ENCODE measurements at regions not wholly inside any gene's neighbourhood (a gene's known extent, or its start where the extent isn't known, plus 50 kb on each side); places are given as distances from the start of the nearest gene placed in this dataset.

- no peaks in the 10 kb centered on the region for H3K9me3 ChIP-seq (ENCODE audit: low read length)
- peak overlapping the region; percentile 68 for H3K27ac ChIP-seq (ENCODE audit: low read depth, low read length)
- H3K4me1 ChIP-seq (ENCODE audit: insufficient read depth, low read length): no peaks in the 10 kb centered on the region
- H3K27me3 ChIP-seq (ENCODE audit: control insufficient read depth in 1 of 2, insufficient read depth in 2 of 2, low read length in 2 of 2): no peaks in the 10 kb centered on the region
- no peak overlapping the region for H3K9ac ChIP-seq (ENCODE audit: low read length)
- no peak overlapping the region for H3K4me3 ChIP-seq (ENCODE audit: low read depth in 1 of 2, low read length in 2 of 2)
- no peaks in the 10 kb centered on the region for H3K36me3 ChIP-seq (ENCODE audit: insufficient read depth, low read length)
Observed at GRCh38 chr5:89901983-89902382, 507.6 kb downstream of the CETN3 start.

DNA sequence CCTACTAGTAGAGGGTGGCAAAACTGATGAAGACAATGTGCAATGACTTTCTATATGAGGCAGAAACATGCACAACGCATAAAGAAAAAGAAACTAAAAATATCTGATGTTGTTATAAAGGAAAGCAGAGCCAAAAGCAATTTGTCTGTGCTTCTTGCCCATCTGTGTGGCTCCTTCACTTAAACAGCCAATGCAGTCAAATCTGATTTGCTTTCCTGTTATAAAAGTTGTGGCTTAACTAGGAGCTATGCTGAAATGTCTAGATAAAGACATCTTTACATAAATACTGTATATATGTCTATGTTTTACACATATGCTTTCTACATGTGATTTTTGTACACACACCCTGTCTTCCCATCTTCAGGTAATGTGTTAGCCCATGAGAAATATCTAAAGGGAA lies 508.2 kb downstream of the CETN3 start:
- H3K4me3 ChIP-seq (ENCODE audit: low read depth in 1 of 2, low read length in 2 of 2): no peak overlapping the region
- H3K36me3 ChIP-seq (ENCODE audit: insufficient read depth, low read length): no peaks in the 10 kb centered on the region
- no peaks in the 10 kb centered on the region for H3K27me3 ChIP-seq (ENCODE audit: control insufficient read depth in 1 of 2, insufficient read depth in 2 of 2, low read length in 2 of 2)
- no peak overlapping the region for H3K9ac ChIP-seq (ENCODE audit: low read length)
- H3K9me3 ChIP-seq (ENCODE audit: low read length): no peaks in the 10 kb centered on the region
- no peaks in the 10 kb centered on the region for H3K4me1 ChIP-seq (ENCODE audit: insufficient read depth, low read length)
- H3K27ac ChIP-seq (ENCODE audit: low read depth, low read length): peak overlapping the region; percentile 68

- no peaks in the 10 kb centered on the region for H3K36me3 ChIP-seq (ENCODE audit: insufficient read depth, low read length)
- H3K9ac ChIP-seq (ENCODE audit: low read length): no peak overlapping the region
- no peak overlapping the region for H3K4me3 ChIP-seq (ENCODE audit: low read depth in 1 of 2, low read length in 2 of 2)
- H3K27ac ChIP-seq (ENCODE audit: low read depth, low read length): no peak overlapping the region
- peaks cover 3% of the 10 kb centered on the region for H3K9me3 ChIP-seq (ENCODE audit: low read length)
- H3K27me3 ChIP-seq (ENCODE audit: control insufficient read depth in 1 of 2, insufficient read depth in 2 of 2, low read length in 2 of 2): no peaks in the 10 kb centered on the region
- no peaks in the 10 kb centered on the region for H3K4me1 ChIP-seq (ENCODE audit: insufficient read depth, low read length)
Observed at GRCh38 chr5:89900346-89900745, 509.2 kb downstream of the CETN3 start.

DNA sequence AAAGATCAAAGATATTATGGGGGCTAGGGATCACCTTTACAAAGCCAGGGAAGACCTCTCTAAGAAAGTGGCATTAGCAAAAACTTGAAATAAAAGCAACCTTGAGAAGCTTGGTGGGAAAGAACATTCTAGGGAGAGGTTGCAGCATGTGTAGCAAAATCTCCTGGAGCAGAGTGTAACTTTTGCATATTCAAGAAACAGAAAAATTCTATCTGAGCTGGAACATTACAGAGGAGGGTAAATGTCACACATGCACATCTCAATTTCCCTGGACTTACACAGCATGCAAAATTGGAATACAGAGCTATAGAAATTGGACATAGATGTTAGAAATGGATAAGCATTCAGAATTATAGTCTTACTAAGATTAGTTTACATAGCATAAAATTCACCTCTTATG lies 510.0 kb downstream of the CETN3 start:
- H3K27me3 ChIP-seq (ENCODE audit: control insufficient read depth in 1 of 2, insufficient read depth in 2 of 2, low read length in 2 of 2): no peaks in the 10 kb centered on the region
- no peak overlapping the region for H3K4me3 ChIP-seq (ENCODE audit: low read depth in 1 of 2, low read length in 2 of 2)
- H3K9me3 ChIP-seq (ENCODE audit: low read length): peaks cover 3% of the 10 kb centered on the region
- H3K4me1 ChIP-seq (ENCODE audit: insufficient read depth, low read length): no peaks in the 10 kb centered on the region
- no peak overlapping the region for H3K9ac ChIP-seq (ENCODE audit: low read length)
- H3K36me3 ChIP-seq (ENCODE audit: insufficient read depth, low read length): no peaks in the 10 kb centered on the region
- no peak overlapping the region for H3K27ac ChIP-seq (ENCODE audit: low read depth, low read length)

DNA sequence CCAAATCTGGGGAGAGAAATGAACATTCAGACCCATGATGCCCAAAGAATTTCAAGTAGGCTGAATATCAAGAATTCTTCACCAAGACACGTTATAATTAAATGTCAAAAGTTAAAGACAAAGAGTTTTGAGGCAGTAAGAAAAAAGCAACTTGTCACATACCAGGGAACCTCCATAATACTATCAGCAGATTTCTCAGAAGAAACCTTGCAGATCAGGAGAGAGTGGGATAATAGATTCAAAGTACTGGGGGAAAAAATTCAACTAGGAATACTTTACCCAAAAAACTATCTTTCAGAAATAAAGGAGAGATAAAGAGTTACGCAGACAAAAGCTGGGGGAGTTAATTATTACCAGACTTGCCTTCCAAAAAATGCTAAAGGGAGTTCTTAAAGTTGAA lies 516.0 kb downstream of the CETN3 start:
- no peaks in the 10 kb centered on the region for H3K36me3 ChIP-seq (ENCODE audit: insufficient read depth, low read length)
- no peak overlapping the region for H3K27ac ChIP-seq (ENCODE audit: low read depth, low read length)
- H3K27me3 ChIP-seq (ENCODE audit: control insufficient read depth in 1 of 2, insufficient read depth in 2 of 2, low read length in 2 of 2): no peaks in the 10 kb centered on the region
- H3K9ac ChIP-seq (ENCODE audit: low read length): no peak overlapping the region
- peaks cover 3% of the 10 kb centered on the region for H3K9me3 ChIP-seq (ENCODE audit: low read length)
- H3K4me3 ChIP-seq (ENCODE audit: low read depth in 1 of 2, low read length in 2 of 2): no peak overlapping the region
- H3K4me1 ChIP-seq (ENCODE audit: insufficient read depth, low read length): no peaks in the 10 kb centered on the region

GRCh38 chr5:89885670-89886069 lies 523.9 kb downstream of the CETN3 start:
- no peak overlapping the region for H3K9ac ChIP-seq (ENCODE audit: low read length)
- no peak overlapping the region for H3K27ac ChIP-seq (ENCODE audit: low read depth, low read length)
- no peaks in the 10 kb centered on the region for H3K27me3 ChIP-seq (ENCODE audit: control insufficient read depth in 1 of 2, insufficient read depth in 2 of 2, low read length in 2 of 2)
- no peak overlapping the region for H3K4me3 ChIP-seq (ENCODE audit: low read depth in 1 of 2, low read length in 2 of 2)
- no peaks in the 10 kb centered on the region for H3K9me3 ChIP-seq (ENCODE audit: low read length)
- no peaks in the 10 kb centered on the region for H3K4me1 ChIP-seq (ENCODE audit: insufficient read depth, low read length)
- H3K36me3 ChIP-seq (ENCODE audit: insufficient read depth, low read length): no peaks in the 10 kb centered on the region

DNA sequence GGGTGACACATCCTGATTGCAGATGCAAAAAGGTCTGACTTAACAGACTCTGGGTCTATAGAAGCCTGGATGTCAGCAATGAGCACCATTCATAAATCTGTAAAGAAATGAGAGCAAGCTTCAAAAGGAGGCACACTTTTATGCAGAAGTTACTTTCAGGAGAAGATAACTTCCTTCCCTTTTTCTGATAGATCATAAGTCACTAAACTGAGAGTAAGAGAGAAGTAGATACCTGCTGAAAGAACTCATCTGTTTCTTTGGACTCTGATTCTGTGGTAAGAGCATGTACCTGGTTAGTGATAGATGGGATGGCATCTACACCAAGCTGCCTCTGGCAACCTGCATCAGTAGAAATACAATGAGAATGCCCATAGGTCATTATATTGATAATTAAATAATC lies 525.6 kb downstream of the CETN3 start:
- Histone ChIP-seq H3K9ac (ENCODE audit: low read length) (no peak overlapping the region), H3K27me3 (ENCODE audit: control insufficient read depth in 1 of 2, insufficient read depth in 2 of 2, low read length in 2 of 2) (no peaks in the 10 kb centered on the region), H3K4me3 (ENCODE audit: low read depth in 1 of 2, low read length in 2 of 2) (no peak overlapping the region), H3K36me3 (ENCODE audit: insufficient read depth, low read length) (no peaks in the 10 kb centered on the region), H3K4me1 (ENCODE audit: insufficient read depth, low read length) (no peaks in the 10 kb centered on the region), H3K9me3 (ENCODE audit: low read length) (no peaks in the 10 kb centered on the region), H3K27ac (ENCODE audit: low read depth, low read length) (no peak overlapping the region)

- Histone ChIP-seq H3K36me3 (ENCODE audit: insufficient read depth, low read length) (no peaks in the 10 kb centered on the region), H3K27me3 (ENCODE audit: control insufficient read depth in 1 of 2, insufficient read depth in 2 of 2, low read length in 2 of 2) (no peaks in the 10 kb centered on the region), H3K27ac (ENCODE audit: low read depth, low read length) (no peak overlapping the region), H3K9ac (ENCODE audit: low read length) (no peak overlapping the region), H3K4me3 (ENCODE audit: low read depth in 1 of 2, low read length in 2 of 2) (no peak overlapping the region), H3K4me1 (ENCODE audit: insufficient read depth, low read length) (peaks cover 8% of the 10 kb centered on the region), H3K9me3 (ENCODE audit: low read length) (no peaks in the 10 kb centered on the region)
Observed at GRCh38 chr5:89878140-89879132, 531.1 kb downstream of the CETN3 start.

DNA sequence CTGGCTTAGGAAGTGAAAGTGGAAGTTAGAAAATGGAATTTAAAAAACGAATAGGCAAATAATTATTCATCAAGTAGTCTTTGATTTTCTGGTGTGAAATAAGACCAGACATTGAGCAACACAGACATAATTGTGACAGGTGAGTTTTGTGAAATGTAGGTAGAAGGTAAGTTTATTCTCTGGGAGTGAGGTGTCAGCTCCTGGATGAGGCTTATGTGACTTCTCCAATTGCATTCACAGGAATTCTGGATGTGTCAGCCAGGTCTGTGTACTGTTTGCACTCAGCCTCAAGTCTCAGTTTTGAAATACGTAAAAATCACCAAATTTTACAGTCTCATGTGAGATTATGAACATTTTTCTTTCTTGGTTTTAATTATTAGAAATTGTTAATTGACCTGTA lies 537.6 kb downstream of the CETN3 start:
- no peaks in the 10 kb centered on the region for H3K9me3 ChIP-seq (ENCODE audit: low read length)
- H3K36me3 ChIP-seq (ENCODE audit: insufficient read depth, low read length): no peaks in the 10 kb centered on the region
- no peak overlapping the region for H3K9ac ChIP-seq (ENCODE audit: low read length)
- H3K4me3 ChIP-seq (ENCODE audit: low read depth in 1 of 2, low read length in 2 of 2): no peak overlapping the region
- no peaks in the 10 kb centered on the region for H3K4me1 ChIP-seq (ENCODE audit: insufficient read depth, low read length)
- H3K27ac ChIP-seq (ENCODE audit: low read depth, low read length): no peak overlapping the region
- no peaks in the 10 kb centered on the region for H3K27me3 ChIP-seq (ENCODE audit: control insufficient read depth in 1 of 2, insufficient read depth in 2 of 2, low read length in 2 of 2)

DNA sequence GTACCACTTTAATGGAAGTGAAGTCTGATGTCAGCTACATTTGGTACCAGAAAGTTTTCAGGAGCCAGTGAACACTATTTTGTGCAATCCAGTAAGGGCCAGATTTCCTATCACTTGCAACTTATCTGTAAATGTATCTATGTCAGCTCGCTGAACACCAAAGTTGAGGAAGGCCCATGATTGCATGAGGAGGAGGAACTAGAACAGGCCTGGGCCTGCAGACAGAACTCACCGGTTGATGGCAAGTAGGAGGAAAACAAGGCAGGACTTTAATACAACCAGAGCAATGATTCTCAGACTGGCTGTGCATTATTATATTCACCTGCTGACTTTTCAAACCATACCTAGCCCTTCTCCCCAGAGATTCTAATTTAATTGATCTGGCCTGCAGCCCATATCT lies 540.2 kb downstream of the CETN3 start:
- H3K4me3 ChIP-seq (ENCODE audit: low read depth in 1 of 2, low read length in 2 of 2): no peak overlapping the region
- H3K4me1 ChIP-seq (ENCODE audit: insufficient read depth, low read length): no peaks in the 10 kb centered on the region
- H3K9me3 ChIP-seq (ENCODE audit: low read length): no peaks in the 10 kb centered on the region
- H3K36me3 ChIP-seq (ENCODE audit: insufficient read depth, low read length): no peaks in the 10 kb centered on the region
- no peak overlapping the region for H3K27ac ChIP-seq (ENCODE audit: low read depth, low read length)
- H3K27me3 ChIP-seq (ENCODE audit: control insufficient read depth in 1 of 2, insufficient read depth in 2 of 2, low read length in 2 of 2): no peaks in the 10 kb centered on the region
- no peak overlapping the region for H3K9ac ChIP-seq (ENCODE audit: low read length)

DNA sequence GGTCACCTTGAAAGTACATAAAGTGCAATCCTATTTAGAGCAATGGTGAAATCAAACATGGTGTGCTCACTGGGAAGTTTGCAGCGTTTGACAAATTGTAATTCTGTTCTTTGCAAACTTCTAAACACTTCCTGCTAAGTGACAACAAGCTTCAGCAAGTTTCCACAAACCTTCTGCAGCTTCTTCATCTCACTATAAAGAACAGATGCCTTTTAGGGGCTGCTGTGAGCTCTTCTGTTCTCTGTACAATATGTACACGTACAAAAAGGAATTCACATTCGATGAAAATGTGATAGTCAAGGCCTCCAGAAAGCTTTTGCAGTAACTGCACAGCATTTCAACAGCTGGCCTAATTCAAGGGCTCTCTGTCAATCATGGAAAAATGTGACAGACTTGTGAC lies 543.1 kb downstream of the CETN3 start:
- no peaks in the 10 kb centered on the region for H3K9me3 ChIP-seq (ENCODE audit: low read length)
- H3K4me3 ChIP-seq (ENCODE audit: low read depth in 1 of 2, low read length in 2 of 2): no peak overlapping the region
- no peaks in the 10 kb centered on the region for H3K36me3 ChIP-seq (ENCODE audit: insufficient read depth, low read length)
- H3K27me3 ChIP-seq (ENCODE audit: control insufficient read depth in 1 of 2, insufficient read depth in 2 of 2, low read length in 2 of 2): no peaks in the 10 kb centered on the region
- H3K27ac ChIP-seq (ENCODE audit: low read depth, low read length): no peak overlapping the region
- H3K9ac ChIP-seq (ENCODE audit: low read length): no peak overlapping the region
- H3K4me1 ChIP-seq (ENCODE audit: insufficient read depth, low read length): no peaks in the 10 kb centered on the region

DNA sequence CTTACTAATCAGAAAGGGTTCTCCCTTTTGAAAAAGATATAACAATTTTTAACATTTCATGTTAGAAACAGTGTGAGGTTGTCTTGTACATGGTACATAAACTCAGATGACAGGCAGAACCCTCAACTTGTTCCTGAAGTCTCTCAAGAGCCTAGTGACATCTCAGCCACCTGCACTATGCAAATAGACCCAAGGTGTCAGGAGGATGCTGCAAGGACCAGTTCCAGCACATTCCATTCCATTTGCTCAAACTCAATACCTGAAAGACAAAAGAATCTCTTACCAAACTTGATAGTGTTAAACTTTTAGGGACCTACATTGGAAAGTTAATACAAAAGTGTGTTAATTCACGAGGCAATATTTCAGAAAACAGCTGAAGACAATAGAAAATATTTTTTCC lies 544.6 kb downstream of the CETN3 start:
- no peaks in the 10 kb centered on the region for H3K9me3 ChIP-seq (ENCODE audit: low read length)
- no peaks in the 10 kb centered on the region for H3K36me3 ChIP-seq (ENCODE audit: insufficient read depth, low read length)
- no peak overlapping the region for H3K4me3 ChIP-seq (ENCODE audit: low read depth in 1 of 2, low read length in 2 of 2)
- no peaks in the 10 kb centered on the region for H3K27me3 ChIP-seq (ENCODE audit: control insufficient read depth in 1 of 2, insufficient read depth in 2 of 2, low read length in 2 of 2)
- no peak overlapping the region for H3K27ac ChIP-seq (ENCODE audit: low read depth, low read length)
- no peaks in the 10 kb centered on the region for H3K4me1 ChIP-seq (ENCODE audit: insufficient read depth, low read length)
- H3K9ac ChIP-seq (ENCODE audit: low read length): no peak overlapping the region

Measured in muscle layer of colon (tissue), 2 donors.